ENCODE measurements at regions not wholly inside any gene's neighbourhood (a gene's known extent, or its start where the extent isn't known, plus 50 kb on each side); places are given as distances from the start of the nearest gene placed in this dataset.

DNA sequence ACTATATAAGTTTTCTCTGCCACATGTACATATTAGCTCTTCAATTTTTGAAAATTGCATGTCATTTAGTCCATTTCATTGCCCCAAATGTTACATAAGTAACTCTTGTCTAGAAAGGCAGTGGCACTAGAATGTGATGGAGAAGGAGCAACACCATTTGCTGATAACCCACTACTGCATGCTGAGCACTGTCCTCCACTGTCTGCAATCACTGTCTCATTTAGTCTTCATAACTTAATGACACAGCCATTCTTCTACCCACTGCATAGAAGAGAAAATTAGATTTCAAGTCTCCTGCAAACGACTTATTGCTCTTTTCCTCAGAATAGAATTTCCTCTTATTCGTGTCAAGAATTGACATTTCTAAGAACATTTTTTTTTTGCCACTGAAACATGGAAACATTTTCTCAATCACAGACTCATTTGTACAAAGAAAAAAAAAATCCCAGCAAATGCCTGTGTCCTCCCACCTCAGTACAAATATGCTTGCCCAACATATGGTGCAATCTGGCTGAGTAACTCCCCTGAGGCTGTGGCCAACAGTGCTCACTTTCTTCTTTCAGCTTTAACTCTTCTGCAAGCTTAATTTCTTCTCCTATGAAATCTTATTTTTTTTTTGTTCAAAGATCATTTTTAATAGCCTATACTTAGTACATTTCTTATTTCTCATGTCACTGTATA lies 768.6 kb upstream of the HS6ST1 start:
- TF ChIP-seq POLR2AphosphoS5 (IDR thresholded peaks at IDR 0.05) (no peak), EP300 (IDR thresholded peaks at IDR 0.05) (no peak)
- TF ChIP-seq, protein P1, sequence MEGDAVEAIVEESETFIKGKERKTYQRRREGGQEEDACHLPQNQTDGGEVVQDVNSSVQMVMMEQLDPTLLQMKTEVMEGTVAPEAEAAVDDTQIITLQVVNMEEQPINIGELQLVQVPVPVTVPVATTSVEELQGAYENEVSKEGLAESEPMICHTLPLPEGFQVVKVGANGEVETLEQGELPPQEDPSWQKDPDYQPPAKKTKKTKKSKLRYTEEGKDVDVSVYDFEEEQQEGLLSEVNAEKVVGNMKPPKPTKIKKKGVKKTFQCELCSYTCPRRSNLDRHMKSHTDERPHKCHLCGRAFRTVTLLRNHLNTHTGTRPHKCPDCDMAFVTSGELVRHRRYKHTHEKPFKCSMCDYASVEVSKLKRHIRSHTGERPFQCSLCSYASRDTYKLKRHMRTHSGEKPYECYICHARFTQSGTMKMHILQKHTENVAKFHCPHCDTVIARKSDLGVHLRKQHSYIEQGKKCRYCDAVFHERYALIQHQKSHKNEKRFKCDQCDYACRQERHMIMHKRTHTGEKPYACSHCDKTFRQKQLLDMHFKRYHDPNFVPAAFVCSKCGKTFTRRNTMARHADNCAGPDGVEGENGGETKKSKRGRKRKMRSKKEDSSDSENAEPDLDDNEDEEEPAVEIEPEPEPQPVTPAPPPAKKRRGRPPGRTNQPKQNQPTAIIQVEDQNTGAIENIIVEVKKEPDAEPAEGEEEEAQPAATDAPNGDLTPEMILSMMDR (IDR thresholded peaks at IDR 0.05), result no peak

All from gastroesophageal sphincter (tissue), 3 donors.